Adrenal gland (tissue), 9 donors: ENCODE measurements at regions not wholly inside any gene's neighbourhood (a gene's known extent, or its start where the extent isn't known, plus 50 kb on each side); places are given as distances from the start of the nearest gene placed in this dataset.

Source experiments
- DNase-seq, 7 donors: peaks; one replicate each; pipeline ENCODE4 v3.0.0-alpha.2; 2019 to 2020
- H3K27ac ChIP-seq, 5 donors: fragments of 200-600 bp; sonication (generic) in 4 of 5; 1 replicate in 3 of 5; 2 replicates in 2 of 5; pipeline versions ENCODE4 v1.5.1 to v1.8.0; 2016 to 2020; ENCODE audit warnings: mild to moderate bottlenecking in 1 of 5
- H3K27me3 ChIP-seq: fragments of 200-600 bp; 2 replicates; pipeline ENCODE4 v1.8.0; 2021
- H3K36me3 ChIP-seq, 2 donors: fragments of 200-600 bp; replicated peaks in 1 of 2; 1 replicate in 1 of 2; 2 replicates in 1 of 2; pipeline versions ENCODE4 v1.5.1 to v1.8.0; 2018 to 2022
- H3K4me1 ChIP-seq, 2 donors: fragments of 200-600 bp; replicated peaks in 1 of 2; 1 replicate in 1 of 2; 2 replicates in 1 of 2; pipeline versions ENCODE4 v1.5.1 to v1.8.0; 2018 to 2021
- H3K4me3 ChIP-seq, 4 donors: fragments of 200-600 bp; sonication (generic) in 3 of 4; one replicate each; pipeline ENCODE4 v1.5.1; 2016 to 2018
- H3K9me3 ChIP-seq, 3 donors: fragments of 200-600 bp; sonication (generic) in 1 of 3; replicated peaks in 1 of 3; 1 replicate in 2 of 3; 2 replicates in 1 of 3; pipeline versions ENCODE4 v1.5.1 to v1.8.0; 2016 to 2021
- POLR2A ChIP-seq, 2 donors: fragments of 450-650 bp; IDR thresholded peaks; one replicate each; pipeline ENCODE4 v1.6.1; 2017; ENCODE audit warnings: antibody characterized with exemption in 2 of 2, mild to moderate bottlenecking in 2 of 2, moderate library complexity in 1 of 2
- WGBS, 4 donors: extraction: QIAGEN DNeasy Blood & Tissue Kit in 2 of 4; methylation state at CpG; one replicate each; pipeline versions ENCODE4 v1.1.5 to v1.1.7; 2013 to 2017; 5-methylcytosine and 5-hydroxymethylcytosine counted together
- intact Hi-C, 2 donors: fragments of 100-400 bp; cut with DNase I; formaldehyde crosslinking; loops; one replicate each; pipeline versions ENCODE4 v1.14.1 to v1.15.0; 2022 to 2023
- TF ChIP-seq, protein P1 (sequence below), 6 experiments: fragments of 450-650 bp in 4 of 6; fragments of 200-600 bp in 2 of 6; sonication (generic) in 1 of 6; IDR thresholded peaks; 1 replicate in 5 of 6; 2 replicates in 1 of 6; pipeline versions ENCODE4 v1.5.1 to v1.8.0; 2016 to 2021; ENCODE audit warnings: antibody characterized with exemption in 6 of 6, mild to moderate bottlenecking in 2 of 6, moderate library complexity in 1 of 6
- donor health status: healthy with polysubstance abuse.
- donor health status: Bipolar disorder and iron deficiency.
- donor health status: DM: yes; HTN: yes; CAD: no.
- donor health status: DM: no; HTN: no; CAD: no.
- donor health status: DM: no; HTN: no; CAD: no.

- H3K27ac ChIP-seq: no peak overlapping the region
- H3K4me1 ChIP-seq: no peaks in the 10 kb centered on the region
- no peaks in the 10 kb centered on the region for H3K36me3 ChIP-seq
- 86 to 92% (median 88%) methylated on average over 4 of the region's 4 CpGs for WGBS, 4 donors
- intact Hi-C loops: no loop called here
- DNase-seq: no peak
- no peaks in the 10 kb centered on the region for H3K9me3 ChIP-seq
- TF ChIP-seq, protein P1, sequence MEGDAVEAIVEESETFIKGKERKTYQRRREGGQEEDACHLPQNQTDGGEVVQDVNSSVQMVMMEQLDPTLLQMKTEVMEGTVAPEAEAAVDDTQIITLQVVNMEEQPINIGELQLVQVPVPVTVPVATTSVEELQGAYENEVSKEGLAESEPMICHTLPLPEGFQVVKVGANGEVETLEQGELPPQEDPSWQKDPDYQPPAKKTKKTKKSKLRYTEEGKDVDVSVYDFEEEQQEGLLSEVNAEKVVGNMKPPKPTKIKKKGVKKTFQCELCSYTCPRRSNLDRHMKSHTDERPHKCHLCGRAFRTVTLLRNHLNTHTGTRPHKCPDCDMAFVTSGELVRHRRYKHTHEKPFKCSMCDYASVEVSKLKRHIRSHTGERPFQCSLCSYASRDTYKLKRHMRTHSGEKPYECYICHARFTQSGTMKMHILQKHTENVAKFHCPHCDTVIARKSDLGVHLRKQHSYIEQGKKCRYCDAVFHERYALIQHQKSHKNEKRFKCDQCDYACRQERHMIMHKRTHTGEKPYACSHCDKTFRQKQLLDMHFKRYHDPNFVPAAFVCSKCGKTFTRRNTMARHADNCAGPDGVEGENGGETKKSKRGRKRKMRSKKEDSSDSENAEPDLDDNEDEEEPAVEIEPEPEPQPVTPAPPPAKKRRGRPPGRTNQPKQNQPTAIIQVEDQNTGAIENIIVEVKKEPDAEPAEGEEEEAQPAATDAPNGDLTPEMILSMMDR (IDR thresholded peaks at IDR 0.05): no peak
- TF ChIP-seq POLR2A (IDR thresholded peaks at IDR 0.05): no peak
- no peaks in the 10 kb centered on the region for H3K27me3 ChIP-seq
- no peak overlapping the region for H3K4me3 ChIP-seq
Observed at GRCh38 chr1:60670302-60670701, 412.1 kb upstream of the NFIA start.

GRCh38 chr1:60668585-60668984, 413.8 kb upstream of the NFIA start:
- Histone ChIP-seq H3K4me1 (no peaks in the 10 kb centered on the region), H3K36me3 (no peaks in the 10 kb centered on the region), H3K9me3 (no peaks in the 10 kb centered on the region), H3K27ac (no peak overlapping the region), H3K27me3 (no peaks in the 10 kb centered on the region), H3K4me3 (no peak overlapping the region)
- 61 to 72% (median 69%) methylated on average over 5 to 8 of the region's 8 CpGs for WGBS, 4 donors
- peak in 3 of 7 donors; percentile 13 to 75 (median 20) for DNase-seq
- no peak for TF ChIP-seq POLR2A (IDR thresholded peaks at IDR 0.05)
- TF ChIP-seq, protein P1 (IDR thresholded peaks at IDR 0.05): no peak
- intact Hi-C loops: no loop called here

- Histone ChIP-seq H3K27me3 (no peaks in the 10 kb centered on the region), H3K27ac (no peak overlapping the region), H3K4me1 (no peaks in the 10 kb centered on the region), H3K36me3 (no peaks in the 10 kb centered on the region), H3K9me3 (no peaks in the 10 kb centered on the region), H3K4me3 (no peak overlapping the region)
- no peak for DNase-seq
- TF ChIP-seq POLR2A (IDR thresholded peaks at IDR 0.05): no peak
- TF ChIP-seq, protein P1 (IDR thresholded peaks at IDR 0.05): no peak
- 50 to 95% (median 65%) methylated on average over 1 of the region's 1 CpG for WGBS, 4 donors
- intact Hi-C loops: no loop called here
Observed at GRCh38 chr1:60665311-60665710, 417.1 kb upstream of the NFIA start.

GRCh38 chr1:60664086-60664625, 418.2 kb upstream of the NFIA start:
- no peaks in the 10 kb centered on the region for H3K27me3 ChIP-seq
- no peaks in the 10 kb centered on the region for H3K36me3 ChIP-seq
- no peaks in the 10 kb centered on the region for H3K4me1 ChIP-seq
- no peak overlapping the region for H3K4me3 ChIP-seq
- WGBS, 4 donors: 72 to 86% (median 83%) methylated on average over 2 of the region's 2 CpGs
- H3K27ac ChIP-seq: no peak overlapping the region
- no peak for DNase-seq
- intact Hi-C loops: no loop called here
- H3K9me3 ChIP-seq: no peaks in the 10 kb centered on the region
- TF ChIP-seq, protein P1 (IDR thresholded peaks at IDR 0.05): no peak
- no peak for TF ChIP-seq POLR2A (IDR thresholded peaks at IDR 0.05)
